Tibial nerve (tissue), 3 donors: ENCODE measurements at regions not wholly inside any gene's neighbourhood (a gene's known extent, or its start where the extent isn't known, plus 50 kb on each side); places are given as distances from the start of the nearest gene placed in this dataset.

Source experiments
- CTCF ChIP-seq, 5 experiments: fragments of 200-600 bp in 3 of 5; fragments of 450-650 bp in 2 of 5; sonication (generic) in 3 of 5; IDR thresholded peaks; one replicate each; pipeline ENCODE4 v1.5.1; 2016 to 2019; ENCODE audit warnings: antibody characterized with exemption in 5 of 5, mild to moderate bottlenecking in 3 of 5, moderate library complexity in 2 of 5
- POLR2A ChIP-seq, 2 donors: fragments of 450-650 bp; IDR thresholded peaks; one replicate each; pipeline ENCODE4 v1.6.1; 2017; ENCODE audit warnings: antibody characterized with exemption in 2 of 2, mild to moderate bottlenecking in 2 of 2, moderate library complexity in 2 of 2

- no peak for TF ChIP-seq CTCF (IDR thresholded peaks at IDR 0.05)
- no peak for TF ChIP-seq POLR2A (IDR thresholded peaks at IDR 0.05)
These were observed 149.4 kb downstream of the EFNB1 start for GRCh38 chrX:68978255-68978654.
